GM20000 (cell line): ENCODE measurements at regions not wholly inside any gene's neighbourhood (a gene's known extent, or its start where the extent isn't known, plus 50 kb on each side); places are given as distances from the start of the nearest gene placed in this dataset.
"Not testable (repeated sequence)": the region's sequence is repeated elsewhere in the genome, so short reads cannot be mapped to it uniquely, and the experiment has no call there.

ENCODE experiments used
- DNase-seq: peaks from one replicate; pipeline ENCODE4 v3.0.0; 2012; ENCODE audit warnings: low spot score
- CTCF ChIP-seq: IDR thresholded peaks from 2 replicates; pipeline ENCODE4 v1.5.1; 2012; ENCODE audit warnings: mild to moderate bottlenecking, control low read depth; ENCODE audit errors: extremely low read depth, missing control alignments

- DNase-seq, result no peak
- no peak for TF ChIP-seq CTCF
Measured at GRCh38 chr7:84712374-84713121, 474.3 kb downstream of the SEMA3D start.

GRCh38 chr7:84710538-84710937 lies 476.3 kb downstream of the SEMA3D start:
- not testable (repeated sequence) for DNase-seq

GRCh38 chr7:84705706-84706105 lies 481.1 kb downstream of the SEMA3D start:
- DNase-seq, result no peak
- no peak for TF ChIP-seq CTCF

GRCh38 chr7:84705079-84705478 lies 481.8 kb downstream of the SEMA3D start:
- TF ChIP-seq CTCF, result no peak
- DNase-seq, result no peak

GRCh38 chr7:84704380-84704779 lies 482.5 kb downstream of the SEMA3D start:
- DNase-seq, result no peak
- no peak for TF ChIP-seq CTCF

- no peak for DNase-seq
- no peak for TF ChIP-seq CTCF
Measured at GRCh38 chr7:84701524-84702306, 485.1 kb downstream of the SEMA3D start.

- no peak for DNase-seq
Measured at GRCh38 chr7:84700563-84701370, 486.1 kb downstream of the SEMA3D start.

More at GRCh38 chr7:84700563-84701370, 486.1 kb downstream of the SEMA3D start:
- TF ChIP-seq CTCF, result no peak
